ENCODE measurements at regions not wholly inside any gene's neighbourhood (a gene's known extent, or its start where the extent isn't known, plus 50 kb on each side); places are given as distances from the start of the nearest gene placed in this dataset.
"Not testable (repeated sequence)": the region's sequence is repeated elsewhere in the genome, so short reads cannot be mapped to it uniquely, and the experiment has no call there.

DNA sequence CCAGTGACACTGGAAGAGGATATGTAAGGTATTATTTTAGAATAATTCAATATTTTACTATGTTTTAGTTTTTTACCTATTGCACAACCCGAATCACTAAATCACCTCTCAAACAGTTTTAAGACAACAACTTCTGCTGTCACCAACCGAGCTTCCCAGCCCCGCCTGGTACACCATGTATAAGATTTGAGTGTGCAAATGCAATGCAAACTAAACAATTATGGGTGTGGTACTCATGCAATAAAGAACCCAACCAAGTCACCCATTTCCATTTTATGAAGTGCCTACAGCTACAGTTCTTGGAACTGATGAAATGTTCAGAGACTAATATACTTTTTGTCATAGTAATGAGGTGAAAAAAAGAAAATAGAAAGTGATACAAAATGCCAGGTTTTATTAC lies 256.2 kb downstream of the TAFA4 start:
- no peak for DNase-seq (ENCODE audit: low read depth in 2 of 2)

DNA sequence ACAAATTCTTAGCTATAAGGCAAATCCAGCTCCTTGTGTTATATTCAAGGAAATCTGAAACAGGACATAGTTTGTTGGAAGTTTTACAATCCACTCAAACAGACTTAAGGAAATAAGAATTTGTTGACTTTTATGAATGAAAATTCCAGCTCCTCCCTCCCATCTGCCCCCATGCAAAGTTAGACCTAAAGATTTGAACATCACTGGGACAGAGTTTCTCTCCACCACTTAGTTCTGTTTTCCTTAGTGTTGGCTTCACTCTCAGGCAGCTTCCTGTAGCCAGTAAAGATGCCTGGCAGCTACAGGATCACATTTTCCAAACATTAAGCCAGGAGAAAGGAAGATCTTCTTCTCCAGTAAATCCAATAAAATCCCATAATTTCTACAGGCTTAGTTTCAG lies 265.0 kb downstream of the TAFA4 start:
- DNase-seq (ENCODE audit: low read depth in 2 of 2): no peak

DNA sequence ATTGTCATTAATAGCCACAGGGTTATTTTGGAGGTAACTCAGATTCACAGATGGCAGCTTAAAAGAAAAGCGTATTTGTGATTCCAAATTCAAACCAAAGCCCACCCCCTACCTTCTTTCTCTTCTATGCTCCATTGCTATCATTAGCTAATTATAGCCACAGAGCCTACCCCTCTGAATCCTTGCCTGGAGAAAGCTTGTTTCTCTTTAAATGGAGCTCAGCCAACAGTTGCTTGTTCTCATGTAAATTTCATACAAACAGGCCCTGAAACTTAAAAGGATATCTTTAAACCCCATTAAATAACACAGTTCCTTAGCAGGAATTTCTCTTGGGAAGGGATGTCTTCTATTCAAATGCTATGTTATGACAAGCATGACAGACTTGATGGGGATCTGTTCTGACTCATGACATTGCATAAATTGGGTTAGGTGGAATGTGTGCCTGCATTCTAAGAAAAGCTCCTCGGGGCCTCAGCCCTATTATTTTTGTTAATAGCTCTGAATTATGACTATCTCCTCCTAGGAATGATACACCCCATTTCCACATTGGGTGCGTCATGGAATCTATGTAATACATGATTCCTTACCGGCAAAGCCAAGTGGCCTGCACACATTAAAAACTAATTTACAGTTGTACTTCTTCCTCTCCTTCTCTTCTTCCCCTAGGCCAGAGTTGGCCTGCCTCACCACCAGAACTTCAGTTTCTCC lies 265.8 kb downstream of the TAFA4 start:
- DNase-seq (ENCODE audit: low read depth in 2 of 2): no peak

DNA sequence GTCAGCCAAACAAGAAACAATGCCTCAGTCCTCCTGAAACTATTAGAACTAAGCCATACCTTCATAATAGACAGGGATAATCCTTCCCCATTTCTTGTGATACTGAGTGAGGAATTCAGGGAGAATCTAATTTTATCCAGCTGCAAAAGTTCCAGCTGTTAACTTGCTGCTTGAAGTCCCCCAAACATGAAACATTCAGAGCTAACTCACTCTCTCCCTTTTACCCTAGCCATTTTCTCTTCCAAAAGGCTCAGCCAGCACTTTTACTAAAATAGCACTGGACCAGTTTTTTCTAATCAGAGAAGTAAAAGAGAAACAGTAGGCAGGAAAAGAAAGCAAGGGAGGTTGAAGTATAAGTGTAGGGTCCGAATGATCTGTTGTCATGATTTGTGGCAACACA lies 268.1 kb downstream of the TAFA4 start:
- no peak for DNase-seq (ENCODE audit: low read depth in 2 of 2)

DNA sequence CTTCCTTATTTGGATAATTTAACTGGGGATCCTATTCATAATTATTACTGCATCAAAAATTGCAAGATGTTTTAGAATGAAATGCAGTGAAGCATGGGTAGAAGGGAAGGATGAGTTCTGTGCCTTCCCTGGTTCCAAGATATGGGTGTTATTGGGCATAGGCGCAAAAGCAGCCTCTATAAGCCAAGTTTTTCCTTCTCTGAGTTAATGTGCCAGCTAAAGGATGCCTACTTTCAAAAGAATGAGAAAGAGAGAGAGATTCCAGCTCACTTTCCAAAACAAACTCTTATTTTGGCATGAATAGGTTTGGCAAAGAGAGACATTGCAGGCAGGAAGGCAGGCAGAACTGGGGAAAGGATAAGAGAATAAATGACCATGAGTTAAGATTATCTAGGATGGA lies 270.2 kb downstream of the TAFA4 start:
- DNase-seq (ENCODE audit: low read depth in 2 of 2): no peak

DNA sequence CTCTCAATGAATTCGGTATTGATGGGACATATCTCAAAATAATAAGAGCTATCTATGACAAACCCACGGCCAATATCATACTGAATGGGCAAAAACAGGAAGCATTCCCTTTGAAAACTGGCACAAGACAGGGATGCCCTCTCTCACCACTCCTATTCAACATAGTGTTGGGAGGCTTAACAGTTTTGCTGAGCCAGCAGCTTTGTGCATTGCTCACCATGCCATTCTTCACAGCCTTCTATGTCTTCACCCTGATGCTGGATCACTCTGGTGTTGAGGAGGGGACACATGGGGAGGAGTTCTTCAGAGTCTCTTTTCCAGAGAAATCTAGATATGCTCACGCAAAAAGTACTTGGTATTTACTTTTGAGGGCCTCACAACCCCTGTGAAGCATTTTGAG lies 281.7 kb downstream of the TAFA4 start:
- not testable (repeated sequence) for DNase-seq (ENCODE audit: low read depth in 2 of 2)

DNA sequence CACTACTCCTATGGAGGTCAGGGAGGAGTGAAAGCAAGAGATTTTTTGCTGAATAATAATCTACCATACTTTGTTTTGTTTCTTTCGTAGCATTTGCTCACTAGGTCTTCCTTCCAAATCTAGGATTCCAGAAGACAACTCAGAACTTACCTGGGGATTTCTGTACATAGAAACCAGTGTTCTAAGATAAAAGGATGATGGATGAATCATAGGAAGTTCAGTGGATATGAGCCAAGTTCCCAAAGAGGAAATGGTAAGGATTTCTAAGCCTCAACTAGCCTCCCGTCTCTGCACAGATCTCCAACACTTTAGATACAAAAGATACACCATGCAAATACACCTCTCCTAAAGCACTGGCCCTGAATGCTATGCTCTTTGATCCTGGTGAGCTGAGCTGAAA lies 283.9 kb downstream of the TAFA4 start:
- no peak for DNase-seq (ENCODE audit: low read depth in 2 of 2)

DNA sequence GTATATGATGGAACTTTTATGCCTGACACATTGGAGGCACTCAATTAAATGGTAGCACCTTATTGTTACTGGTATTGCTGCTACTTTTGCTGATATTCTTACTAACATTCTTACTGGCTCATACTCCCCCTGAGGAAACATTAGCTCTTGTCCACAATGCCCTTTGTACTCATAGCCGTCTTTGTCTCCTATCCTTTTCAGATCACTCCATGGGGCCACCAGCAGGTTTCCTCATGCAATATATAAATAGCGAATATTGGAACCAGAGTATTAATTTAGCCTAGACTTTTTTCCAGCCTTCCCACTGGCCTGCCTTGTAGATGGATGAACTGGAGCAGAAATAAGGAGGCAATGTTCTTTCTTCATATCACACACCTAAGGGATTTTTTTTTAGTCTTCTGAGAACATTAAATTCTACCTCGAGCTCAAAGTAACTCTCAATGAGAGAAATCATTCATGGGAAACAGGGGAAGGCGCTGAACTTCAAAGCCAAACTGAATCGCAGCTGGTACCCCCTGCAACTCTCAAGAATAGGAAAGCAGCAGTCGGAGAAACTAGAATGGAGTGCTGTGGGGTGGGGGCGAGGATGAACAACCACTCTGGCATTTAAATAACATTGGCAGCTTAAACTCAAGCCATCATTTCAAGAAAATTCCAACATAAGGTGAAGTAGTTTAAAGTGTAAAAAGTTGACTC lies 300.3 kb downstream of the TAFA4 start:
- DNase-seq (ENCODE audit: low read depth in 2 of 2): no peak

DNA sequence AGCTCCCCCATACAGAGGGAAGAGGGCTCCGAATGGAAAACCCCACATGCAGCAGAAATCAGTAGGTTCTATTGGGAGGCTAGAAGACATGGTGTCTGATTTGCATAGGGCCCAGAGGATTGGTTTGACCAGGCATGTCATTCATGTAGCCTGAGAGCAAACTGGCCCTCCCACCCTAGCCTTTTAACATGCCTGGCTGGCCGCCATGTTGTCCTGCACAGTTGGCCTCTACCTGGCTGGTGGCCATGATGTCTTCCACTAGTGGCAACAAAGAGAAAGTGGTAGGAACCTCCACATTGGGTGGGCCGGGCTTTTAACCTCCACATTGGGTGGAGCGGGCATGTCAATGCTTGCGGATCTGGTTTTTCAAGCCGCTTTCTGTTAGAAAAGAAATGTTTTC lies 312.1 kb downstream of the TAFA4 start:
- no peak for DNase-seq (ENCODE audit: low read depth in 2 of 2)

DNA sequence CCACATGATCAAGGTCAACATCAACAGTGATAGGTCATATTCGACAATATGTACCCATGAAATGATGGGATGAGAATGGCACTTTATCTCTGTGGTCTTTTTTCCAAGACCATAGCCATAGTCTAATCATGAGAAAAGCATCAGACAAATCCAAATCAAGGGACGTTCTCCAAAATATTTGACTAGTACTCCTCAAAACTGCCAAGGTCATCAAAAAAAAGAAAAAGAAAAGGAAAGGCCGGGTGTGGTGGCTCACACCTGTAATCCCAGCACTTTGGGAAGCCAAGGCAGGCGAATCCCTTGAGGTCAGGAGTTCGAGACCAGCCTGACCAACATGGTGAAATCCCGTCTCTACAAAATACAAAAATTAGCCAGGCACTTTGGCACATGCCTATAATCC lies 318.3 kb downstream of the TAFA4 start:
- DNase-seq (ENCODE audit: low read depth in 2 of 2): no peak

DNA sequence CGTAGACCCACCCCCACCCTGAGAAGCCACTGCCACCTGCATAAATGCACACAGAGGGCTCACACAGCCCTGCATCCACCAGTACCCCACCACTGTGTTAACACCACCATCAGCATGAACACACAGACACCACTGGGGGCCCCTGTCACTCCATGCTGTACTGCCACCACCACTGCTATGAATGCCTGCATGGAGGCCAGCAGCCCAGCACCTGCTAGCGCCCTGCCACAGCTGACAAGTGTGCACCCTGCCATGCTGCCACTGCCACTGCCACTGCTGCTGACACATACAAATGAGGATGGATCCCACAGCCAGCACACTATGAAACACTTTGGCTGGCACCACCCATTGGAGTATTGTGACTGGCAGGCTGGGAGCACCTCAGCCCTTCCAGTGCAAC lies 361.0 kb downstream of the TAFA4 start:
- no peak for DNase-seq (ENCODE audit: low read depth in 2 of 2)

DNA sequence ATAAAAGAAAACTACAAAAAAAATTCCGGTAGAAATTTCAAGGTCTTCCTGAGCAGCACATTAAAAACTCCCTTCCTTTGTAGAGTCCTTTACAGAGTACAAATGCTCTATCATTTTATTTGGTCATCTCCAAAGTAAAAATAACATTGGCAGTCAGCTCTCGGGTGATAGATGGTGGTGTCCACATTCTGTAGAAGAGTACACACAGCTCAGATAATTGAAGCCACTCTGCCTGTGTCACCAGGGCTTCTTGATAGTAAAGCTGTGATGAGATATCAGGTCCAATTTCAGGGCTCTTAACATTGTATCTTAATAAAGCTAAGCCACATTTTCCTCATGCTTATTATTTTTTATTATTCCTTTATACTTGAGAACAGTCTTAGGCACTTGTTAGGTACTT lies 371.6 kb downstream of the TAFA4 start:
- DNase-seq (ENCODE audit: low read depth in 2 of 2): no peak

DNA sequence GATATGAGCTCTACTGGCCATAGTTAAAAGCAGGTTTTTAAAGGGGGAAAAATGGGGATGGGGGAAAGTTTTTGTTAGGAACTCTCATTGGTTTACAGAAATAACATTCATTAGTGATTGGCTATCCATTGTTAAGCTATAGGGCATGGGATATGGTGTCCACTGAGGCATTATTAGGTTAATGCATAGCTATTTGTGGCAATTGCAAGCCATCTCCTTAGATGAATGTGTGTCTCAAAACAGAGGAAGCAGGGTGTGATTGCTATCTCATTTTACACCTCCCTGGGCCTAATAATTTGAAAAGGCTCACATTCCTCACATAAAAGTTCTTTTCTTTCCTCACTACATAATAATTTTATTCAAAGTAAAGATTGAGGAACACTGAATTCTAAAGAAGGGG lies 396.6 kb downstream of the TAFA4 start:
- DNase-seq (ENCODE audit: low read depth in 2 of 2): no peak

DNA sequence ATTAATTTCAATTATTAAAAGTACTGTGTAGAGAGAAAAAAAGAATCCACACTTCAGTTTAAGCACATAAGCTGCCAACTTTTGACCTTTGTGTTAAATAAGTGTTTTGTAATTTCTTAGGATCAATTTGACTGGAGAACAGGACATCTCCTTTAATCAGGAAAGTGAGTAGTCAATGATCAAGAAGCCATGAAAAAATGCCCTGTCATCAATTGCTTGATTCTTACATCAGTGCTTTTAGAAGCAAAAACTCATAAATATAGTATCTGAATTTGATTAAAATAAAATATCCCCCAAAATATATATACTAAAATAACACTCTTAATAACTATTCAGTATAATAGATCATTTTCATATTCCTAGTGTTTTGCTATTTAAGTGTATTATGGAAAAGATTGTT lies 409.0 kb downstream of the TAFA4 start:
- DNase-seq (ENCODE audit: low read depth in 2 of 2): no peak

DNA sequence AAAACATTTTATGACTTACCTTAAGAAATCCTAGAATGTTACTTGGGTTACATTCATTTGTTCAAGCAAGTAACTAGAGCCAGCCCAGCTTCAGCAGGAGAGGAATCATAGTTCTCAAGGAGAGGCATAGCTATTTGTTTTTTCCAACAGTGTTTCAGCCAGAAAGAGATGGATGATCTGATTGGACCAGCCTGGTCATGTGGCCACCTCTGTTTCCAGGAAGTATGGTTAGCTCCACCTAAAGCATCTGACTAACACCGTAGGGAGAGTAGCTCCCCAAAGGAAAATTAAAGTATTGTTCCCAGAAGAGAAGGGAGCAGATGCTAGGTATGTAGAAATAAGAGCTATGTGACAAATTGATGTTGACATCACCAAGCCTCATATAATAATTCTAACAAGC lies 417.1 kb downstream of the TAFA4 start:
- DNase-seq (ENCODE audit: low read depth in 2 of 2): no peak

DNA sequence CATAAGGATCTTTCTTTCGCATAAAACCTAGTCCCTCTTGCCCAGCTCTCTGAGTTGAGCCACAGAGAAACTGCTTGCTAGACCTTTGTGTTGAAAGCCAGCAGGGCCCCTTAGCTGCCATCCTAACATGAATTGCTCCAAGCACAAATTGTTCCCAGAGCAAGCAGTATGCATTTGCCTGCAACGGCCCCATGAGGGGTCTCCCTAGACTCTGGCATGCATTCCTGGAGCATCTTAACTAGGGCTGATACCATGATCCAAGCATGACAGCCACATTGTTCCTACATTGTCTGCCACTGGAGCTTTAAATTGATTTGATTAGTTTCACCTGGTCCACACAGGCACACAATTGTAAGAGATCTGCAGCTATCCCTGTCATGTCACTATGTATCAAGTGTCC lies 428.1 kb downstream of the TAFA4 start:
- DNase-seq (ENCODE audit: low read depth in 2 of 2): no peak

DNA sequence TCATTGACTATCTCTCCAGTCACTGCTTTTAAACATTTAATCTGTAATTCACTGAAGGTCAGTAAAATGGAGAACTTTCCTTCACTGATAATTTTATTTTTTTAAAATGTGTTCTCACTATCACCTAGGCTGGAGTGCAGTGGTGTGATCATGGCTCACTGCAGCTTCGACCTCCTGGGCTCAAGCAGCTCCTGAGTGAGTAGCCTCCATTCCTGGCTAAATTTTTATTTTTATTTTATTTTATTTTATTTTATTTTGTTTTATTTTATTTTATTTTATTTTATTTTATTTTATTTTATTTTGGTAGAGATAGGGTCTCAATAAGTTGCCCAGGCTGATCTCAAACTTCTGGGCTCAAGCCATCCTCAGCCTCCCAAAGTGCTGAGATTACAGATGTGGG lies 446.5 kb downstream of the TAFA4 start:
- DNase-seq (ENCODE audit: low read depth in 2 of 2): not testable (repeated sequence)

DNA sequence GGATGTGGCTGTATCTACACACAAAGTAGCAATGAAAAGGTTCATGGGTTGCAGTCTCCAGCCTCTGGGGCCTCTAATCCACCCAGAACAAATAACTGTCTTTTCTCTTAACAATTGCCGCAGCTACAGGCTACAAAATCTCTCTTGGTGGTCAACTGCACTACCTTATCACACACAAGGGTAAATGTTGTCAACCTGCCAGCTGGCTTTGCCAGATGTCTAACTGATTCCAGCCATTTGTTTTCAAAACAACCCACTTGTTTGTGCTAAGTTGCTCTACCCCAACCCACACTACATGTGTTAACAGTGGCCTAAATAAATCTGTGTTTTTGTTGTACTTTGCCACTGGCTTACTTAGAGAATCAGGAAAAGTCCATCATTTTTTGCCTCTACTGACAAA lies 447.3 kb downstream of the TAFA4 start:
- no peak for DNase-seq (ENCODE audit: low read depth in 2 of 2)

DNA sequence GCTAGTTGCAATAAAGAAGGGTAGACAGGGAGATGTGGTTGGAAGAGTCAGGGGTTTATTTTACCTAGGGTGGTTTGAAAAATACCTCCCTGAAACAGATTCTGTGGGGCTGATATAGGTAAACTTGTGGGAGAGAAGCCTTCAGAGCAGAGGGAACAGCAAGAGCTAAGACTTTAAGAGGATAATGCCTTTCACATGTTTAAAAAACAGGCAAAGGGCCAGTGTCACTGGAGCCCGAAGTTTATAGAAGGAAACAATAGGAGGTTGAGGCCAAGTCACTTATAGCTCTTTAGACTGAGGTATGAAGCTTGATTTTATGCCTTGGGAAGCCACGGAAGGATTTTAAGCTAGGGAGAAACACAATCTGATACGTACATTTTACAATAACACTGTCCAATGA lies 448.7 kb downstream of the TAFA4 start:
- no peak for DNase-seq (ENCODE audit: low read depth in 2 of 2)

DNA sequence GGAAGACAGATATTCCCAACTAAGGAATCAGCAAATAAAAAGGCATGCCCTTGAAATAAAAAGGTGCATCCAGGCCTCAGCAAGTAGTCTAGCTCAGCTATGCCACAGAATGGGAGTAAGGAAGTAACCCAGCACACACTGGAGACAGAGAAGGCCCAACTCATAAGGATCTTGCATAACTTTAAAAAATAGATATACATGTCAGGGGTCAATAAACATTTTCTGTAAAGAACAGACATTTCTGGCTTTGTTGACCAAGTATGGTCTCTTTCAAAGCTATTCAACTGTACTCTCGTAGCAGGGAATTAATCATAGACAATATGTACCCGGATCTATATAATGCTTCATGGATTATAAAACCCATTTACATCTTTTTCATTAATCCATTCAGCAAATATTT lies 449.3 kb downstream of the TAFA4 start:
- no peak for DNase-seq (ENCODE audit: low read depth in 2 of 2)

DNA sequence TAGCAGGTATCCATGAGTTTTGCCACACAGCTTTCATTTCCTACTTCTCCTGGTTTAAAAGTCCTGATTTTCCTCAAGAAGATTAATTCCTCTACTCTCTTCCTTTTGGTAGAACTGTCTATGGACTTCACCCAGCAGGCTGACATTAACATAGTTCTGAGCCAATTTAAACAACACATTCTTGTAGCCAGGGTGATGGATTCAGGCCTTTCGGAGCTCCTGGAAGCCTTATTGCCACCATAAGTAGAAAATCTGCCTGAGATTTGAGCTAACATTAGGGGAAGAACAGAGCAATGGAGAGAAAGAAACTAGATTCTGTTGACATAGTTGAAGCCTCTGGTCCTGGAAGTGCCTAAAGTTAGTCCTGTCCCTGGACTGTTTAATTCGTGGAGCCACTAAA lies 449.8 kb downstream of the TAFA4 start:
- DNase-seq (ENCODE audit: low read depth in 2 of 2): no peak

DNA sequence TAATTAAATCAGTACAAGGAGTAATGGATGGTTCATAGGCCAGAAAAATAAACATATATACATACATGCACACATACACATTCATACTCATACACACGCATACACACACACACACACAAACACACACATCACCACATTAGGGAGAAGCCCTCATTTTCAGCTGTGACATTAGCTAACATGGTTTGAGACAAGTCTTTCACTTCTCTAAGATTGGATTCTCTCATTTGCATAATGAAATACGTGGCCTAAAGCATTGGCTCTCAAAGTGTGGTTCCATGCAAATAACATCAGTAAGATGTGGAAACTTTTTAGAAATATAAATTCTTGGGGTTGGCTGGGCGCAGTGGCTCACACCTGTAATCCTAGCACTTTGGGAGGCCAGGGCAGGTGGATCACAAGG lies 452.6 kb downstream of the TAFA4 start:
- DNase-seq (ENCODE audit: low read depth in 2 of 2): no peak

DNA sequence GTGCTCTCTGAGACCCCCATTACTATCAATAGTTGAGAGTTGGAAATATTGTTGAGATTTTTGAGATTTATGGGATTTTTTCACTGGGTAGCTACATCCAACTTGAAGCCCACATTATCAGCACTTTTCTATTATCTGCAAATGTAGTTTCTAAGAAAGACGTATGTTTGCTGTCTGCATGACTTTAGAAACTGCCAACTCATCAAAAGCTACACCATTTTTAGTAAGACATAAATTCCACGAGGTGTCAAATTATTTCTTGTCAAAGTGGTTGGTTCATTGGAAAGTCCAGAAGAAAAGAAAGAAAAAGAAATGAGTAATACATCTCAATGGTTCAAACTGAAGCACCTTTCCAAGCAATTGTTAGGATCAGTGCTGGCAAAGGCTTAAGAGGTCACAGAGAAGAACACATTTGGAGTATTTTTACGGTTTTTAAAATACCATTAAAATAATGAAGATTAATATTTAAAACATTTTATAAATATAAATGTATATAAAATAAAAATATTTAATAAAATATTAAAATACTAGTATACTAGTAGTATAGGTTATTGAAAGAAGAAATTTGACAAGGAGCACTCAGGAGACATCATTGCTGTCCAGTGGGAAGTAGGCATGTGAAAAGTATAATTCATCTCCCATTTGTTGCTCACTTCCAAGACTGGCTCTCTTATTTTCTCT lies 463.5 kb downstream of the TAFA4 start:
- no peak for DNase-seq (ENCODE audit: low read depth in 2 of 2)
